ENCODE measurements at regions not wholly inside any gene's neighbourhood (a gene's known extent, or its start where the extent isn't known, plus 50 kb on each side); places are given as distances from the start of the nearest gene placed in this dataset.
A peak's percentile ranks its signal among the peaks of the same experiment; 100 is the strongest.

GRCh38 chr6:149127212-149127611 lies 190.3 kb upstream of the TAB2 start:
- TF ChIP-seq POLR2AphosphoS5 (IDR thresholded peaks at IDR 0.05) (no peak), EP300 (IDR thresholded peaks at IDR 0.05) (no peak), POLR2A (IDR thresholded peaks at IDR 0.05) (no peak), CTCF (IDR thresholded peaks at IDR 0.05) (no peak)
- WGBS, 5 donors = 75 to 100% (median 97%) methylated on average over 1 of the region's 1 CpG
- DNase-seq = no peak

GRCh38 chr6:149128489-149129145 lies 188.9 kb upstream of the TAB2 start:
- DNase-seq = peak in 1 of 2 donors; percentile 43
- Histone ChIP-seq H3K27me3 (no peaks in the 10 kb centered on the region), H3K27ac (no peak overlapping the region), H3K9me3 (no peaks in the 10 kb centered on the region), H3K36me3 (no peaks in the 10 kb centered on the region), H3K4me1 (peaks cover 0 to 50% (median 11%) of the 10 kb centered on the region in 4 donors), H3K4me3 (no peak overlapping the region)
- 52 to 66% (median 57%) methylated on average over 5 of the region's 5 CpGs for WGBS, 5 donors
- intact Hi-C loops (cut with DNase I; ENCODE audit: low total_unique reads) = no loop called here
- no peak for TF ChIP-seq POLR2AphosphoS5 (IDR thresholded peaks at IDR 0.05)
- TF ChIP-seq POLR2A (IDR thresholded peaks at IDR 0.05) = no peak
- TF ChIP-seq EP300 (IDR thresholded peaks at IDR 0.05) = no peak
- no peak for TF ChIP-seq CTCF (IDR thresholded peaks at IDR 0.05)

More at GRCh38 chr6:149127212-149127611, 190.3 kb upstream of the TAB2 start:
- intact Hi-C loops (cut with DNase I; ENCODE audit: low total_unique reads) = no loop called here
- no peaks in the 10 kb centered on the region for H3K27me3 ChIP-seq
- H3K36me3 ChIP-seq = no peaks in the 10 kb centered on the region
- H3K4me1 ChIP-seq = peaks cover 0 to 45% (median 11%) of the 10 kb centered on the region in 4 donors
- no peaks in the 10 kb centered on the region for H3K9me3 ChIP-seq
- H3K4me3 ChIP-seq = no peak overlapping the region
- no peak overlapping the region for H3K27ac ChIP-seq

GRCh38 chr6:149129371-149130077 lies 188.0 kb upstream of the TAB2 start:
- TF ChIP-seq CTCF (IDR thresholded peaks at IDR 0.05) (no peak), POLR2A (IDR thresholded peaks at IDR 0.05) (no peak), EP300 (IDR thresholded peaks at IDR 0.05) (no peak), POLR2AphosphoS5 (IDR thresholded peaks at IDR 0.05) (no peak)
- no peak overlapping the region for H3K4me3 ChIP-seq
- WGBS, 5 donors = 65 to 76% (median 74%) methylated on average over 9 of the region's 9 CpGs
- H3K4me1 ChIP-seq = peaks cover 0 to 58% (median 13%) of the 10 kb centered on the region in 4 donors
- H3K9me3 ChIP-seq = no peaks in the 10 kb centered on the region
- no peaks in the 10 kb centered on the region for H3K36me3 ChIP-seq
- DNase-seq = no peak
- intact Hi-C loops (cut with DNase I; ENCODE audit: low total_unique reads) = no loop called here
- H3K27ac ChIP-seq = peak overlapping the region in 1 of 5 donors; percentile 25
- no peaks in the 10 kb centered on the region for H3K27me3 ChIP-seq

GRCh38 chr6:149130090-149130489 lies 187.4 kb upstream of the TAB2 start:
- H3K27ac ChIP-seq = peak overlapping the region in 3 of 5 donors; percentile 18 to 59 (median 25)
- no peaks in the 10 kb centered on the region for H3K27me3 ChIP-seq
- WGBS, 5 donors = 82 to 90% (median 86%) methylated on average over 1 of the region's 1 CpG
- intact Hi-C loops (cut with DNase I; ENCODE audit: low total_unique reads) = no loop called here
- H3K4me3 ChIP-seq = no peak overlapping the region
- no peaks in the 10 kb centered on the region for H3K9me3 ChIP-seq
- DNase-seq = no peak
- peaks cover 0 to 64% (median 15%) of the 10 kb centered on the region in 4 donors for H3K4me1 ChIP-seq
- no peaks in the 10 kb centered on the region for H3K36me3 ChIP-seq
- no peak for TF ChIP-seq POLR2AphosphoS5 (IDR thresholded peaks at IDR 0.05)
- TF ChIP-seq EP300 (IDR thresholded peaks at IDR 0.05) = no peak
- no peak for TF ChIP-seq POLR2A (IDR thresholded peaks at IDR 0.05)
- no peak for TF ChIP-seq CTCF (IDR thresholded peaks at IDR 0.05)
